ENCODE measurements at regions not wholly inside any gene's neighbourhood (a gene's known extent, or its start where the extent isn't known, plus 50 kb on each side); places are given as distances from the start of the nearest gene placed in this dataset.

DNA sequence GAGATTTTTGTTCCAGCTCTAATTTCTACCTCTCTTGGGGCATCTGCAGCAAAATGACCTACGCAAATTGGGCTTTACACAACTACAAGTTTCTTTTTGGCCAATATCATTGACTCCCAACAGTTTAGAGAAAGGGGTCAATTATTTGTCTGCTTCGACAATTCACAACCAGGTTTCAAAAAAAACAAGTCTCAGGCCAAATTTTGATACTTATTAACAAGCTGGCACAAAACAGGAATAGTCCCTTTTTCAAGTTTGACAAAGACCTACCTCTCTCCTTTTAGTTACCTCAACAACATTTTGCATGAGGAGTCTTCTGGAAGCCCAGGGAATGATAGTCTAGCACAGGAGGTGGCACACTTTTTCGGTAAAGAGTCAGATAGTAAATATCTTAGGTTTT is 97.9 kb upstream of the TSHZ2 start:
- WGBS (ENCODE audit: insufficient coverage, insufficient replicate concordance, low lambda C conversion rate, missing lambda C conversion rate), result 24% methylated on average over 3 of the region's 3 CpGs
- no peak overlapping the region for H3K4me3 ChIP-seq
- H3K27ac ChIP-seq (ENCODE audit: control insufficient read depth, insufficient read depth), result no peak overlapping the region
- intact Hi-C loops (cut with micrococcal nuclease; ENCODE audit: unreplicated experiment) (no loop called here), in situ Hi-C loops (cut with MboI) (no loop called here)
- no peaks in the 10 kb centered on the region for H3K4me1 ChIP-seq (ENCODE audit: control insufficient read depth, insufficient read depth, low read length)
- RAD21 ChIA-PET (ENCODE audit: unreplicated experiment), result no interaction called here
- H3K79me2 ChIP-seq (ENCODE audit: control insufficient read depth, insufficient read depth, low read length), result no peaks in the 10 kb centered on the region
- no peak for FAIRE-seq
- no peaks in the 10 kb centered on the region for H3K27me3 ChIP-seq (replicated peaks in 1 of 2; ENCODE audit: control insufficient read depth in 2 of 2, insufficient read depth in 2 of 2, low read length in 1 of 2)
- no TSS peak for BruUV-seq (replicated peaks)
- H3K36me3 ChIP-seq (ENCODE audit: control insufficient read depth in 2 of 2, insufficient read depth in 2 of 2, low read length in 1 of 2), result no peaks in the 10 kb centered on the region
- H4K20me1 ChIP-seq (ENCODE audit: control insufficient read depth, insufficient read depth), result no peaks in the 10 kb centered on the region
- H3K9ac ChIP-seq (ENCODE audit: control insufficient read depth, insufficient read depth, low read length), result no peak overlapping the region
- SMC1A ChIA-PET (ENCODE audit: uncharacterized antibody, unreplicated experiment), result no interaction called here
- CTCF ChIA-PET, result no interaction called here
- POLR2A ChIA-PET, result no interaction called here
- no peaks in the 10 kb centered on the region for H3K9me3 ChIP-seq (replicated peaks; ENCODE audit: control insufficient read depth, insufficient read depth, low read length)
- no peak overlapping the region for H2AFZ ChIP-seq (ENCODE audit: control insufficient read depth, low read depth, low read length)
- no peak overlapping the region for H3K4me2 ChIP-seq (ENCODE audit: control insufficient read depth, insufficient read depth)
- no peak for DNase-seq (ENCODE audit: low read depth, low spot score)
- TF ChIP-seq BCL11A (IDR thresholded peaks at IDR 0.05; ENCODE audit: low read depth, low read length) (no peak), REST (IDR thresholded peaks at IDR 0.05; ENCODE audit: low read depth, low read length) (no peak), SREBF2 (IDR thresholded peaks at IDR 0.05; ENCODE audit: low read length) (no peak), ZNF207 (IDR thresholded peaks at IDR 0.05; ENCODE audit: borderline replicate concordance) (no peak), CBFB (IDR thresholded peaks at IDR 0.05; ENCODE audit: low read depth) (no peak), YBX1 (IDR thresholded peaks at IDR 0.05) (no peak), STAT3 (IDR thresholded peaks at IDR 0.05; ENCODE audit: low read depth, low read length) (no peak), RCOR1 (conservative IDR thresholded peaks at IDR 0.05; ENCODE audit: low read depth, low read length) (no peak)
- no peak for ATAC-seq

Measured in GM12878 (cell line).